Adrenal gland (tissue), 9 donors: ENCODE measurements at regions not wholly inside any gene's neighbourhood (a gene's known extent, or its start where the extent isn't known, plus 50 kb on each side); places are given as distances from the start of the nearest gene placed in this dataset.

Experiments used
- DNase-seq, 7 donors: peaks; one replicate each; pipeline ENCODE4 v3.0.0-alpha.2; 2019 to 2020
- H3K27ac ChIP-seq, 5 donors: fragments of 200-600 bp; sonication (generic) in 4 of 5; 1 replicate in 3 of 5; 2 replicates in 2 of 5; pipeline versions ENCODE4 v1.5.1 to v1.8.0; 2016 to 2020; ENCODE audit warnings: mild to moderate bottlenecking in 1 of 5
- H3K27me3 ChIP-seq: fragments of 200-600 bp; 2 replicates; pipeline ENCODE4 v1.8.0; 2021
- H3K36me3 ChIP-seq, 2 donors: fragments of 200-600 bp; replicated peaks in 1 of 2; 1 replicate in 1 of 2; 2 replicates in 1 of 2; pipeline versions ENCODE4 v1.5.1 to v1.8.0; 2018 to 2022
- H3K4me1 ChIP-seq, 2 donors: fragments of 200-600 bp; replicated peaks in 1 of 2; 1 replicate in 1 of 2; 2 replicates in 1 of 2; pipeline versions ENCODE4 v1.5.1 to v1.8.0; 2018 to 2021
- H3K4me3 ChIP-seq, 4 donors: fragments of 200-600 bp; sonication (generic) in 3 of 4; one replicate each; pipeline ENCODE4 v1.5.1; 2016 to 2018
- H3K9me3 ChIP-seq, 3 donors: fragments of 200-600 bp; sonication (generic) in 1 of 3; replicated peaks in 1 of 3; 1 replicate in 2 of 3; 2 replicates in 1 of 3; pipeline versions ENCODE4 v1.5.1 to v1.8.0; 2016 to 2021
- CTCF ChIP-seq, 6 experiments: fragments of 450-650 bp in 4 of 6; fragments of 200-600 bp in 2 of 6; sonication (generic) in 1 of 6; IDR thresholded peaks; 1 replicate in 5 of 6; 2 replicates in 1 of 6; pipeline versions ENCODE4 v1.5.1 to v1.8.0; 2016 to 2021; ENCODE audit warnings: antibody characterized with exemption in 6 of 6, mild to moderate bottlenecking in 2 of 6, moderate library complexity in 1 of 6
- POLR2A ChIP-seq, 2 donors: fragments of 450-650 bp; IDR thresholded peaks; one replicate each; pipeline ENCODE4 v1.6.1; 2017; ENCODE audit warnings: antibody characterized with exemption in 2 of 2, mild to moderate bottlenecking in 2 of 2, moderate library complexity in 1 of 2
- WGBS, 4 donors: extraction: QIAGEN DNeasy Blood & Tissue Kit in 2 of 4; methylation state at CpG; one replicate each; pipeline versions ENCODE4 v1.1.5 to v1.1.7; 2013 to 2017; 5-methylcytosine and 5-hydroxymethylcytosine counted together
- intact Hi-C, 2 donors: fragments of 100-400 bp; cut with DNase I; formaldehyde crosslinking; loops; one replicate each; pipeline versions ENCODE4 v1.14.1 to v1.15.0; 2022 to 2023
- donor health status: healthy with polysubstance abuse.
- donor health status: Bipolar disorder and iron deficiency.
- donor health status: DM: yes; HTN: yes; CAD: no.
- donor health status: DM: no; HTN: no; CAD: no.
- donor health status: DM: no; HTN: no; CAD: no.

DNA sequence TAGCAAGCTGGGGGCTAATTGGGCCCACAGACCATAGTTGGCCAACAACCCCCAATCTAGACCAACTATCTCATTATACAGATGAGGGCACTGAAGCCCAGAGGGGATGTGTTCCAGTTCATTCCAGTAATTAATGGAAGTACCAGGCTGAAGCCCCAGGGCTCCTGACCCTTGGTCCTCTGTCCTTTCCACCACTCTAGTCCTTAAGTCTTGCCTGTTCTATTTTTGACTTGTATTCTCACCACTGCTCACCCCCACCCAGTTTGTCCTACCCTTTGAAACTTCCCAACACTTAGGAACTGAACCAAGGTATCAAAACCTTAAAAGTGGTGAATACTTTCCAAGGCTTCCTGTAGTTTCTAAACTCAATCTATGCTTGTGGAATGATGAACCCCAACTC, 407.4 kb downstream of the ENC1 start:
- Histone ChIP-seq H3K27ac (no peak overlapping the region), H3K36me3 (no peaks in the 10 kb centered on the region), H3K4me3 (no peak overlapping the region), H3K9me3 (no peaks in the 10 kb centered on the region), H3K27me3 (no peaks in the 10 kb centered on the region), H3K4me1 (no peaks in the 10 kb centered on the region)
- DNase-seq: no peak
- TF ChIP-seq POLR2A (IDR thresholded peaks at IDR 0.05) (no peak), CTCF (IDR thresholded peaks at IDR 0.05) (no peak)
- intact Hi-C loops: no loop called here

GRCh38 chr5:74232276-74232675, 408.3 kb downstream of the ENC1 start:
- Histone ChIP-seq H3K36me3 (no peaks in the 10 kb centered on the region), H3K4me1 (no peaks in the 10 kb centered on the region), H3K9me3 (no peaks in the 10 kb centered on the region), H3K27ac (no peak overlapping the region), H3K4me3 (no peak overlapping the region), H3K27me3 (no peaks in the 10 kb centered on the region)
- intact Hi-C loops: no loop called here
- no peak for DNase-seq
- 94 to 98% (median 97%) methylated on average over 2 of the region's 2 CpGs for WGBS, 4 donors
- TF ChIP-seq CTCF (IDR thresholded peaks at IDR 0.05): no peak
- no peak for TF ChIP-seq POLR2A (IDR thresholded peaks at IDR 0.05)

- no peak for TF ChIP-seq POLR2A (IDR thresholded peaks at IDR 0.05)
- TF ChIP-seq CTCF (IDR thresholded peaks at IDR 0.05): no peak
- no peaks in the 10 kb centered on the region for H3K27me3 ChIP-seq
- WGBS, 4 donors: 79 to 91% (median 86%) methylated on average over 5 of the region's 5 CpGs
- no peak for DNase-seq
- H3K9me3 ChIP-seq: no peaks in the 10 kb centered on the region
- intact Hi-C loops: no loop called here
- H3K36me3 ChIP-seq: no peaks in the 10 kb centered on the region
- no peaks in the 10 kb centered on the region for H3K4me1 ChIP-seq
- H3K27ac ChIP-seq: no peak overlapping the region
- no peak overlapping the region for H3K4me3 ChIP-seq
Measured at GRCh38 chr5:74231697-74232096, 408.8 kb downstream of the ENC1 start.

DNA sequence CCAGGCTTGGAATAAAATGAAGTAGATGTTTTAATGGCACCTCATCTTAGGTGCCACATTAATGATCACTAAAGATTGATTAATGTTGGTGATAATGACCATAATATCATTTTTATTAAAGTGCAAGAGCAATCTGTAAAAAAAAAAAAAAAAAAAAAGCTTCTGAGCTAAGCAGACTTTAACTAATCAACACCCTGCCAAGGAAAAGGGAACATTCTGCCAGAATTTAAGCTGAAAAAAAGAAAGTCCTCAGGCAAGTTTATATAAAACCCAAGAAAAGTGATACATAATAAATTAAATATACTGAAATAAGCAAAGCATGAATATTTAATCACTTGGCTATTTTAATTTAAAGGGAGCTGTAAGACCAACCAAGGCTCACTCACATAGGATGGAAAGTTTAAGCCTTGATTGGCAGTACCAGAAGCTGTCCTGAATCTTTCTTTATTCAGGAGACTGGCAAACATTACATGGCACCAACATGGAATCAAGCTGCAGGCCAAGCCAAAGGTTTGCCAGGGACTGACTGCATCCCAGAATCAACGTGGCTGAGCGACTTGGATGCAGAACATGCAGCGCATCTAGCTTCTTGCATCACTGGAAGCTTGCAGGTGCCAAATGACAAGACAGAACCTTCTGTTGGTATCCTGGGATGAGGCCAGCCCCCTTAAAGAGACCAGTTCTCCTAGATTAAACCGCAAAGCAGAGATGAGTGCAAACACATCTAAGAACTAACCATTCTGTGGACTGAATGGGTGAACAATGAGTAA, 413.6 kb downstream of the ENC1 start:
- Histone ChIP-seq H3K27me3 (no peaks in the 10 kb centered on the region), H3K4me3 (no peak overlapping the region), H3K27ac (no peak overlapping the region), H3K4me1 (no peaks in the 10 kb centered on the region), H3K36me3 (no peaks in the 10 kb centered on the region), H3K9me3 (no peaks in the 10 kb centered on the region)
- intact Hi-C loops: no loop called here
- TF ChIP-seq POLR2A (IDR thresholded peaks at IDR 0.05) (no peak), CTCF (IDR thresholded peaks at IDR 0.05) (no peak)
- 75 to 84% (median 78%) methylated on average over 2 to 4 of the region's 4 CpGs for WGBS, 4 donors
- DNase-seq: no peak
